ENCODE measurements at regions not wholly inside any gene's neighbourhood (a gene's known extent, or its start where the extent isn't known, plus 50 kb on each side); places are given as distances from the start of the nearest gene placed in this dataset.
"Not testable (repeated sequence)": the region's sequence is repeated elsewhere in the genome, so short reads cannot be mapped to it uniquely, and the experiment has no call there.

GRCh38 chr5:68115584-68115983 lies 100.0 kb upstream of the PIK3R1 start:
- DNase-seq (ENCODE audit: low read depth in 2 of 2), result no peak

GRCh38 chr5:68114378-68115040 lies 101.0 kb upstream of the PIK3R1 start:
- DNase-seq (ENCODE audit: low read depth in 2 of 2), result no peak

- no peak for DNase-seq (ENCODE audit: low read depth in 2 of 2)
Observed at GRCh38 chr5:68112658-68113057, 102.9 kb upstream of the PIK3R1 start.

- no peak for DNase-seq (ENCODE audit: low read depth in 2 of 2)
Observed at GRCh38 chr5:68110894-68111293, 104.7 kb upstream of the PIK3R1 start.

- no peak for DNase-seq (ENCODE audit: low read depth in 2 of 2)
Observed at GRCh38 chr5:68110264-68110663, 105.3 kb upstream of the PIK3R1 start.

GRCh38 chr5:68104217-68104616 lies 111.3 kb upstream of the PIK3R1 start:
- not testable (repeated sequence) for DNase-seq (ENCODE audit: low read depth in 2 of 2)

- DNase-seq (ENCODE audit: low read depth in 2 of 2), result not testable (repeated sequence)
Observed at GRCh38 chr5:68103297-68103696, 112.3 kb upstream of the PIK3R1 start.

- DNase-seq (ENCODE audit: low read depth in 2 of 2), result no peak
Observed at GRCh38 chr5:68099327-68099726, 116.2 kb upstream of the PIK3R1 start.

GRCh38 chr5:68093455-68094159 lies 121.9 kb upstream of the PIK3R1 start:
- no peak for DNase-seq (ENCODE audit: low read depth in 2 of 2)

- DNase-seq (ENCODE audit: low read depth in 2 of 2), result no peak
Observed at GRCh38 chr5:68088302-68088701, 127.3 kb upstream of the PIK3R1 start.

- DNase-seq (ENCODE audit: low read depth in 2 of 2), result no peak
Observed at GRCh38 chr5:68087866-68088265, 127.7 kb upstream of the PIK3R1 start.

GRCh38 chr5:68086857-68087256 lies 128.7 kb upstream of the PIK3R1 start:
- DNase-seq (ENCODE audit: low read depth in 2 of 2), result no peak

- DNase-seq (ENCODE audit: low read depth in 2 of 2), result no peak
Observed at GRCh38 chr5:68086439-68086838, 129.1 kb upstream of the PIK3R1 start.

GRCh38 chr5:68084396-68084795 lies 131.2 kb upstream of the PIK3R1 start:
- DNase-seq (ENCODE audit: low read depth in 2 of 2), result no peak

GRCh38 chr5:68080282-68081050 lies 135.1 kb upstream of the PIK3R1 start:
- no peak for DNase-seq (ENCODE audit: low read depth in 2 of 2)

- no peak for DNase-seq (ENCODE audit: low read depth in 2 of 2)
Observed at GRCh38 chr5:68077349-68077894, 138.1 kb upstream of the PIK3R1 start.

- no peak for DNase-seq (ENCODE audit: low read depth in 2 of 2)
Observed at GRCh38 chr5:68074633-68075032, 140.9 kb upstream of the PIK3R1 start.

- DNase-seq (ENCODE audit: low read depth in 2 of 2), result no peak
Observed at GRCh38 chr5:68074048-68074632, 141.4 kb upstream of the PIK3R1 start.

- no peak for DNase-seq (ENCODE audit: low read depth in 2 of 2)
Observed at GRCh38 chr5:68071736-68072135, 143.8 kb upstream of the PIK3R1 start.

GRCh38 chr5:68071282-68071632 lies 144.3 kb upstream of the PIK3R1 start:
- DNase-seq (ENCODE audit: low read depth in 2 of 2), result no peak

- DNase-seq (ENCODE audit: low read depth in 2 of 2), result no peak
Observed at GRCh38 chr5:68070591-68071281, 144.8 kb upstream of the PIK3R1 start.

Measured in stimulated activated CD8-positive, alpha-beta memory T cell treated with anti-CD3 and anti-CD28 coated beads, Interleukin-2, amount 100 ng/mL, for 48 hours (primary cell).